ACC112 (cell line): ENCODE measurements at regions not wholly inside any gene's neighbourhood (a gene's known extent, or its start where the extent isn't known, plus 50 kb on each side); places are given as distances from the start of the nearest gene placed in this dataset.
"Not testable (repeated sequence)": the region's sequence is repeated elsewhere in the genome, so short reads cannot be mapped to it uniquely, and the experiment has no call there.

ENCODE experiments used
- H2AFZ ChIP-seq: fragments of 200-600 bp; sonication (generic); one replicate; pipeline ENCODE4 v1.6.0; 2017; ENCODE audit warnings: antibody characterized with exemption, low read length; ENCODE audit not compliant: unreplicated experiment
- H3K27ac ChIP-seq: fragments of 200-600 bp; sonication (generic); 2 replicates; pipeline ENCODE4 v1.5.1; 2014; ENCODE audit warnings: low read depth, mild to moderate bottlenecking, antibody characterized with exemption, low read length, moderate library complexity
- H3K27me3 ChIP-seq: fragments of 200-600 bp; sonication (generic); 2 replicates; pipeline ENCODE4 v1.6.1; 2014; ENCODE audit warnings: mild to moderate bottlenecking, antibody characterized with exemption, low read length, moderate library complexity, mixed read lengths; ENCODE audit not compliant: insufficient read depth
- H3K36me3 ChIP-seq: fragments of 200-600 bp; sonication (generic); 2 replicates; pipeline ENCODE4 v1.6.1; 2016; ENCODE audit warnings: mild to moderate bottlenecking, antibody characterized with exemption, low read length, moderate library complexity, mixed read lengths; ENCODE audit not compliant: insufficient read depth
- H3K4me1 ChIP-seq: fragments of 200-600 bp; sonication (generic); one replicate; pipeline ENCODE4 v1.6.1; 2016; ENCODE audit warnings: low read length, mixed read lengths; ENCODE audit not compliant: insufficient read depth, unreplicated experiment, control insufficient read depth
- H3K4me3 ChIP-seq: fragments of 200-600 bp; sonication (generic); 2 replicates; pipeline ENCODE4 v1.5.1; 2014; ENCODE audit warnings: mild to moderate bottlenecking, low read depth, low read length
- H3K79me2 ChIP-seq: fragments of 200-600 bp; sonication (generic); one replicate; pipeline ENCODE4 v1.6.0; 2016; ENCODE audit warnings: low read length; ENCODE audit not compliant: control insufficient read depth, unreplicated experiment, insufficient read depth

DNA sequence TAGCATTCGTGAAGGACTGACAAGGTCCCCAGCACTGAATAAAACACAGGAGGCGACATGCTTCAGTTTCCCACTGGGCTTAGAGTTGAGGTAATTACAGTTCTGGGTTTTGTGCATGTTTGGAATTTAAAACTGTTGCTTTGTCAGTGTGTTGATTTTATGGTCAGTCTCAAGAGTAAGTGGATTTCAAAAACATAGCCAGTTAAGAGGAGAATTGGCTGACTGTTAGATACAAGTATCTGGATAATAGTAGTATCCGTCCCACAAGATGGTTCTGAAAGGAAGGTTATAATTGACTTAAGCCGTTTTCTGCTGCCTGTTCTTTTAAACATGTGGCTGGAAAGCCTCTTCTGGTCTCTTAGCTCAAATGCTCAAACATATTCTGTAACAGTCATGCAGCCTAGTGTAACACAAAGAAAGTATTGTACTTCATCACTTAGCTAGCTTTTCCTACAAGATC is 170.9 kb downstream of the POLR1F start:
- H2AFZ ChIP-seq = peak overlapping the region; percentile 83
- no peaks in the 10 kb centered on the region for H3K27me3 ChIP-seq
- no peaks in the 10 kb centered on the region for H3K79me2 ChIP-seq
- no peaks in the 10 kb centered on the region for H3K36me3 ChIP-seq
- H3K4me1 ChIP-seq = peaks cover 7% of the 10 kb centered on the region
- peak overlapping the region; percentile 65 for H3K4me3 ChIP-seq
- peak overlapping the region; percentile 22 for H3K27ac ChIP-seq

DNA sequence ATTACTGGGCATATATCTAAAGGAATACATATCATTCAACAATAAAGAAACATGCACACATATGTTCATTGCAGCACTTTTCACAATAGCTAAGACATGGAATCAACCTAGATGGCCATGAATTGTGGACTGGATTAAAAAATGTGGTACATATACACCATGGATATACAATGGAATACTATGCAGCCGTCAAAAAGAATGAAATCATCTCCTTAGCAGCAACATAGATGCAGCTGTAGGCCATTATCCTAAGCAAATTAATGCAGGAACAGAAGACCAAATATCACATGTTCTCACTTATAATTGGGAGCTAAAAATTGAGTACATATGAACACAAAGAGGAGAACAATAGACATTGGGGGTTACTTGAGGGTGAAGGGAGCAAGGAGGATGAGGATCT is 175.6 kb downstream of the POLR1F start:
- no peak overlapping the region for H3K27ac ChIP-seq
- H3K4me1 ChIP-seq = peaks cover 7% of the 10 kb centered on the region
- no peaks in the 10 kb centered on the region for H3K79me2 ChIP-seq
- H3K4me3 ChIP-seq = no peak overlapping the region
- no peaks in the 10 kb centered on the region for H3K36me3 ChIP-seq
- H3K27me3 ChIP-seq = no peaks in the 10 kb centered on the region
- H2AFZ ChIP-seq = no peak overlapping the region

DNA sequence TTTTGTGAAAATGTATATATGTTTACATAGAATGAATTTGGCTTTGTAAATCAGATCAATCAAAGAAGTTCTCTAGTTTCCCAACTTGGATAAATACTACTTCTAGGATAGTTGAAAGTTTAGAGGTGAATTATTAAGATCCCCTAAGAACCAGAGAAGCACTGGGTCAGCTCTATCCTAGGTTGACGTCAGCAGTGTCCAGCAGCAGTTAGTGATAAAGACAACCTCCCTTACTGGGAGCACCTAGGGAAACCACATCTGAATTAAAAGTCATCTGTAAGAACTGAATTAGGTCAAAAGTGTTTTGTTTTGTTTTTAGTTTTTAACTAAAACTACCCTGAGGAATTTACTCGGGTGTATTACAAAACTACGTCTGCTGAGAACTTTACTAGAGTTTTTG is 178.0 kb downstream of the POLR1F start:
- H2AFZ ChIP-seq = no peak overlapping the region
- H3K27ac ChIP-seq = no peak overlapping the region

DNA sequence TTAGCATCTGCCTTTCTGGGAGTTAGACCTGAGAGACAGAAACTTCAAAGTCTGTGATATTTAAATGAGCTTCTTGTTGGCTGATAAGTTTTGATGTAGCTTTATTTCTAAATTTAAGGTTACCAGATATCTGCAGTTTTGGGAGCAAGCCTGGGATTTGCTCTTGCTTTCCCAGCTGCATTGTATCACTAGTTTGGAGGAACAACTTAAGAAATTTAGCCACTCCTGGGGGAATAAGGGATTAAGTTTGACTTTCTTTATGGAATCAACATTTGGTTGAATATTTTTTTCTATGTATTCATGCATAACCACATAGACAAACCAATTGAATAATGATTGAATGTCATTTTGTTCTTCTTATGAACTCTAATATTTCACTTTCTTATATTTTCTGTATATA is 178.6 kb downstream of the POLR1F start:
- Histone ChIP-seq H2AFZ (no peak overlapping the region), H3K79me2 (no peaks in the 10 kb centered on the region), H3K27me3 (no peaks in the 10 kb centered on the region), H3K27ac (no peak overlapping the region), H3K36me3 (no peaks in the 10 kb centered on the region), H3K4me1 (peaks cover 10% of the 10 kb centered on the region), H3K4me3 (no peak overlapping the region)

More for the DNA sequence above, 178.0 kb downstream of the POLR1F start:
- Histone ChIP-seq H3K79me2 (no peaks in the 10 kb centered on the region), H3K4me3 (no peak overlapping the region), H3K36me3 (no peaks in the 10 kb centered on the region), H3K27me3 (no peaks in the 10 kb centered on the region), H3K4me1 (peaks cover 10% of the 10 kb centered on the region)

DNA sequence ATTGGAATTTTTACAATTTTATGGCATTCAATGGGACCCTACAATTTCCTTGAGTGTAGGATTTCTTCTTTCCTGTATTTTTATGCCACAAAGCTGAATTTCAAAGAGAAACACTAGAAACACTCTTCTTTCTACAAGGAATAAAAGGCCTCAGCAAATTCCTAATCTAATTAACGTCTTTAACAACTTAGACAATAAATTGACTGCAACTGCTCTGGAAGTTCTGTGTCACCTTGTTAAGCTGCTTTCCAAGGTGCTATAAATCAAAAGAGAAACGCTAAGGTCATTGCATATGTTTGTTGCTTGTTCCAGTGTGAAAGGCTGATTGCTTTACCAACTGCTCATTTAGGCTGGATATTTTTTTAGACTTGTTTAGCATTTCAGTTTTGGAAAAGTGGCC is 182.2 kb downstream of the POLR1F start:
- Histone ChIP-seq H3K27me3 (no peaks in the 10 kb centered on the region), H3K27ac (no peak overlapping the region), H3K4me1 (peaks cover 20% of the 10 kb centered on the region), H3K79me2 (no peaks in the 10 kb centered on the region), H3K4me3 (no peak overlapping the region), H2AFZ (no peak overlapping the region), H3K36me3 (no peaks in the 10 kb centered on the region)

DNA sequence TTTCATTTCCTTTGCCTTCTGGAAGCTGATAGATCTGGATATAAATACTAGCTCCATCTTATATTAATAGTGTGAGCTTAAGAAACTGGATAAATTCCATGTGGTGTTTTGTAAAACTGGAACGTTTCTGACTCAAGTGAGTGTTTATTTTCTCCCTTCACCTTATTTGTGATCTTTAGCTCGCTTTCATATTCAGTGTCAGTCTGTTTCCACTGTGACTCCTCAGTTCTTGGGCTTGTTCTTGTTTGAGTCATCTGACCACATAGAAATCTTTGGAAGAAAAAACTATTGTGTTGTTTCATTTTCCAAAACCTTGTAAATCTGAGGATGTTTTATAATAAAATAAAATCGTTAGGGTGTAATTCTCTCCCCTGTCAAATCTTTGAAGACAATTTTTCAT is 186.4 kb downstream of the POLR1F start:
- H2AFZ ChIP-seq = peak overlapping the region; percentile 75
- H3K27me3 ChIP-seq = no peaks in the 10 kb centered on the region
- H3K79me2 ChIP-seq = no peaks in the 10 kb centered on the region
- H3K4me3 ChIP-seq = peak overlapping the region; percentile 41
- peaks cover 32% of the 10 kb centered on the region for H3K4me1 ChIP-seq
- no peaks in the 10 kb centered on the region for H3K36me3 ChIP-seq
- peak overlapping the region; percentile 86 for H3K27ac ChIP-seq

DNA sequence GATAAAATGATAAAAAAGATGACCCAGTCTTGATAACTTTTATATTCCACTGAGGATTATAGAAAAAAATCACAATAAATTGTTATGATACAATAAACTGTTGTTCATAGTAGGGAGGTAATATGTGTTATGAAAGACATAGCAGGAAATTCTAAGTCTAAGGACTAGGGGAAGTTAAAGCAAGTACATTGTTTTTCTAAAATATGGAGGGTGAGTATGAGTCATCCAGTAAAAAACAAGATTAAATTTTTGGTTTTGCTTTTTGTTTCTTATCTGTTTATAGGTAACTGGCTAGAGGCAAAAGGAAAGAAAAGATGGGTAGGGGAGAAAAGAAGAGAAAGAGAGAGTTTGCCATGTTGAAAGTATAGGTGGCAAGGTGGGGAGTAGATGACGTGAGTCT is 188.4 kb downstream of the POLR1F start:
- H3K4me1 ChIP-seq = peaks cover 22% of the 10 kb centered on the region
- H3K27ac ChIP-seq = peak overlapping the region; percentile 14; the same call in 1 of the 2 replicates
- no peaks in the 10 kb centered on the region for H3K36me3 ChIP-seq
- H3K27me3 ChIP-seq = no peaks in the 10 kb centered on the region
- H3K4me3 ChIP-seq = no peak overlapping the region; the same call in 1 of the 2 replicates
- peak overlapping the region; percentile 97 for H2AFZ ChIP-seq
- H3K79me2 ChIP-seq = no peaks in the 10 kb centered on the region

DNA sequence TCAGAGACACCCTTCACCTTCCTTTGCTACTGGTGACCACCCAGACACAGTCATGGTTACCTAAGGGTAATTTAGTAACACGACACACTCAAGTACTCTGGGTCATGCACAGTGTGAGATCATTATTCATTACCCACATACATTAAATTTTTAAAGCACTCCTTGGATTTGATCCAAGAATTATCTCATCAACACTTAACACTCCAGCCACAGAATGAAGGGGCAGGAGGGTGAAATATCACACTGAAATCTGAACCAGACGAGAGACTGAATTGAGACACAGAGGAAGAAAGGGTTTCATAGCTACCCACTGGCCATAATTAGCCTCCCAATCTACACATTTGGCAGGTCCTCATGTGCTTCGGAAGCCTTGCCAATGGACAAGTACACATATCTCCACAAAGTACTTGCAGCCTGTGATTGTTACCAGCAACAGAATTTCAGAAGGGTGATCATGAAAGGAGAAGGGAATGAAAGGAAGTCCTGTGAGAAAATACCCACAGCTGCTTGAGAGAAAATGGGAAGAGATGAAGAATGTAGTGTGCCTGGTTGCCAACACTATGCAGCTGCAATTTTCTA is 189.3 kb downstream of the POLR1F start:
- Histone ChIP-seq H2AFZ (peak overlapping the region; percentile 97), H3K27ac (no peak overlapping the region), H3K36me3 (no peaks in the 10 kb centered on the region), H3K4me1 (peaks cover 22% of the 10 kb centered on the region), H3K79me2 (no peaks in the 10 kb centered on the region), H3K27me3 (no peaks in the 10 kb centered on the region), H3K4me3 (no peak overlapping the region)

DNA sequence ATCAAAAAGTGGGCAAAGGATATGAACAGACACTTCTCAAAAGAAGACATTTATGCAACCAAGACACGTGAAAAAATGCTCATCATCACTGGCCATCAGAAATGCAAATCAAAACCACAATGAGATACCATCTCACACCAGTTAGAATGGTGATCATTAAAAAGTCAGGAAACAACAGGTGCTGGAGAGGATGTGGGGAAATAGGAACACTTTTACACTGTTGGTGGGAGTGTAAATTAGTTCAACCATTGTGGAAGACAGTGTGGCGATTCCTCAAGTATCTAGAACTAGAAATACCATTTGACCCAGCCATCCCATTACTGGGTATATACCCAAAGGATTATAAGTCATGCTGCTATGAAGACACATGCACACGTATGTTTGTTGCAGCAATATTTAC is 191.3 kb downstream of the POLR1F start:
- not testable (repeated sequence) for H2AFZ ChIP-seq, H3K36me3 ChIP-seq, H3K27ac ChIP-seq, H3K4me3 ChIP-seq, H3K27me3 ChIP-seq, H3K79me2 ChIP-seq
- peaks cover 12% of the 10 kb centered on the region for H3K4me1 ChIP-seq

DNA sequence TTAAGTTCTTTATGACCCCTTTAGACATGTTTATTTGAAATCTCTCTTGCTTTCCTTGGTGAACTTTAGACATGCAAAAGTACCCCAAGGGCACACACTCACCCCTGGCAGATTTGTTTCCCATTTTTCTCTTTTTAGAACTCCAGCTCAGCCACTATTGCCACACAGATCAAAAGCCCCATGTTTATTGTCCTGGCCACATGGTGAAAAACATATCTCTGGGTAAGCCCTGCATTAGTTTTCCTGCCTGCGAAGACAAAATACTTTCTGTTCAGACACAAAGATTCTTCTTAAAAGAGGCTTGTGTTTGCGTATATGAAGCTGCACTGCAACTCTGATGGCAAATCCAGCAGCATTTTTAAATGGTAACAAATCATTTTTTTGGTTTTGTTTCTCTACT is 200.0 kb downstream of the POLR1F start:
- H3K36me3 ChIP-seq = no peaks in the 10 kb centered on the region
- no peaks in the 10 kb centered on the region for H3K79me2 ChIP-seq
- H3K4me3 ChIP-seq = no peak overlapping the region
- H3K4me1 ChIP-seq = peaks cover 13% of the 10 kb centered on the region
- H3K27ac ChIP-seq = no peak overlapping the region
- H2AFZ ChIP-seq = peak overlapping the region; percentile 15
- H3K27me3 ChIP-seq = no peaks in the 10 kb centered on the region

DNA sequence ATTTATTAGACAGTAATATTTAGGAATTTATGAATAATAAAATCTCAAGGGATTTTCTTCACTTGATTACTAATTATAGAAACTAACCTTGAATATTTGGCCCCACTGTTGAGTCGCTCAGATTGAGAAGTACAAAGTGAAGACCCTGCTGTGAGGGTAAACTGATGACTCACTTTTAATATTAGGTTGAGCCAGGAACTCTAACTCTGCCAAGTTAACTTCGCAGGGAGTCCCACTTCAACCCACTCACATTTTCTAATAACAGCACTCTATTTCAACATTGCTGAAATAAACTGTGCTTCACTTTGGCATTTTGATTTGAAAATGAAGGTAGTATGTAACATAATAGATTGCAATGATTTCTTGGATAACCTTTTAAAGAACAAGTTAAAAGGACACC is 200.7 kb downstream of the POLR1F start:
- Histone ChIP-seq H3K27me3 (no peaks in the 10 kb centered on the region), H3K4me3 (no peak overlapping the region), H3K79me2 (no peaks in the 10 kb centered on the region), H3K36me3 (no peaks in the 10 kb centered on the region), H3K4me1 (peaks cover 13% of the 10 kb centered on the region), H2AFZ (peak overlapping the region; percentile 15), H3K27ac (no peak overlapping the region)
